ENCODE measurements at regions not wholly inside any gene's neighbourhood (a gene's known extent, or its start where the extent isn't known, plus 50 kb on each side); places are given as distances from the start of the nearest gene placed in this dataset.
A peak's percentile ranks its signal among the peaks of the same experiment; 100 is the strongest.

- 39% methylated on average over 2 of the region's 2 CpGs; no CpG with 5 or more reads in 1 of the 2 experiments for WGBS, 2 experiments (ENCODE audit: extremely low coverage in 1 of 2, insufficient coverage in 1 of 2, insufficient read length in 1 of 2, insufficient replicate concordance in 2 of 2, low coverage in 1 of 2, low lambda C conversion rate in 2 of 2, missing lambda C conversion rate in 1 of 2)
- peaks cover 13 to 32% (median 25%) of the 10 kb centered on the region in 4 experiments for H3K4me1 ChIP-seq (replicated peaks in 1 of 4; ENCODE audit: control insufficient read depth in 3 of 4, insufficient read depth in 4 of 4, low read length in 3 of 4)
- H3K9ac ChIP-seq (replicated peaks in 1 of 4; ENCODE audit: extremely low read depth in 1 of 4, low read depth in 3 of 4, low read length in 3 of 4) = no peak overlapping the region
- no peak for TF ChIP-seq TBP (IDR thresholded peaks at IDR 0.05; ENCODE audit: low read depth, low read length)
- no peak for TF ChIP-seq HDAC2 (IDR thresholded peaks at IDR 0.05; ENCODE audit: borderline replicate concordance in 1 of 2, low read depth in 2 of 2, low read length in 2 of 2)
- TF ChIP-seq CBX5 (IDR thresholded peaks at IDR 0.05; ENCODE audit: low read depth, low read length) = no peak
- no peak for TF ChIP-seq SP1 (IDR thresholded peaks at IDR 0.05; ENCODE audit: low read depth, low read length)
- no peak for TF ChIP-seq KDM5A (IDR thresholded peaks at IDR 0.05; ENCODE audit: low read length)
- no peak overlapping the region for H4K5ac ChIP-seq (ENCODE audit: insufficient read length, low read depth, low read length)
- H3K36me3 ChIP-seq (ENCODE audit: control insufficient read depth in 2 of 4, insufficient read depth in 4 of 4, low read length in 3 of 4) = no peaks in the 10 kb centered on the region
- H2BK5ac ChIP-seq (ENCODE audit: low read depth, low read length) = no peak overlapping the region
- H3K9me3 ChIP-seq (ENCODE audit: insufficient read depth in 2 of 2, low read depth in 1 of 2, low read length in 1 of 2) = no peaks in the 10 kb centered on the region
- no peak overlapping the region for H3K56ac ChIP-seq (replicated peaks; ENCODE audit: insufficient read length, low read depth, low read length)
- H2BK20ac ChIP-seq (ENCODE audit: low read length) = no peak overlapping the region
- H4K8ac ChIP-seq (ENCODE audit: extremely low read depth, insufficient read depth, low read length) = no peak overlapping the region
- H3K14ac ChIP-seq (ENCODE audit: insufficient read length) = no peak overlapping the region
- no peaks in the 10 kb centered on the region for H4K20me1 ChIP-seq (replicated peaks in 1 of 2; ENCODE audit: control insufficient read depth in 1 of 2, insufficient read depth in 2 of 2, low read length in 2 of 2)
- no peak overlapping the region for H3K4ac ChIP-seq (replicated peaks; ENCODE audit: insufficient read length, low read depth, low read length)
- no peaks in the 10 kb centered on the region for H3K79me1 ChIP-seq (ENCODE audit: low read depth, low read length)
- FAIRE-seq = peak; percentile 52
- H3K79me2 ChIP-seq (ENCODE audit: control insufficient read depth in 1 of 2, insufficient read depth in 2 of 2, low read length in 2 of 2) = no peaks in the 10 kb centered on the region
- H3K4me3 ChIP-seq (ENCODE audit: extremely low read depth in 1 of 4, insufficient read depth in 2 of 4, low read depth in 3 of 4, low read length in 4 of 4) = no peak overlapping the region; a peak in 1 of 8 replicates
- H3K23me2 ChIP-seq (ENCODE audit: low read depth, low read length) = no peaks in the 10 kb centered on the region
- H2BK15ac ChIP-seq (ENCODE audit: low read length) = no peak overlapping the region
- H2AK5ac ChIP-seq (ENCODE audit: low read depth, low read length) = no peak overlapping the region
- H3K27me3 ChIP-seq (replicated peaks in 1 of 4; ENCODE audit: control insufficient read depth in 3 of 4, extremely low read depth in 1 of 4, insufficient read depth in 3 of 4, low read length in 3 of 4) = peaks cover 0 to 2% (median 0%) of the 10 kb centered on the region in 4 experiments; a peak in 1 of 7 replicates
- H3K4me2 ChIP-seq (ENCODE audit: insufficient read depth in 1 of 2, low read depth in 2 of 2, low read length in 2 of 2) = peak overlapping the region in 1 of 2 experiments; percentile 0; a peak in 2 of 4 replicates
- H3K27ac ChIP-seq (ENCODE audit: low read depth, low read length) = no peak overlapping the region
- no peak overlapping the region for H2AFZ ChIP-seq (ENCODE audit: low read length)
- H2BK120ac ChIP-seq (replicated peaks; ENCODE audit: low read depth, low read length) = no peak overlapping the region
- H2BK12ac ChIP-seq (ENCODE audit: low read depth, low read length) = no peak overlapping the region
- no peak for DNase-seq (ENCODE audit: low read depth in 1 of 2, low spot score in 2 of 2)
- CTCF ChIA-PET (ENCODE audit: partially characterized antibody) = interaction anchor here (1.3 kb wide), 1 partner anchor 203 kb away, joined by 3 read pairs; no protein-coding TSS in a partner anchor
- H3K23ac ChIP-seq (ENCODE audit: insufficient read length) = no peak overlapping the region
- H4K91ac ChIP-seq (replicated peaks; ENCODE audit: insufficient read length, low read length) = no peak overlapping the region
- POLR2A ChIA-PET (ENCODE audit: partially characterized antibody) = no interaction called here
- no peak overlapping the region for H3K18ac ChIP-seq (ENCODE audit: extremely low read depth, low read length)
Observed at GRCh38 chr15:29343229-29343628, 73.6 kb upstream of the NSMCE3 start.

Measured in H1 (cell line).